ENCODE measurements at regions not wholly inside any gene's neighbourhood (a gene's known extent, or its start where the extent isn't known, plus 50 kb on each side); places are given as distances from the start of the nearest gene placed in this dataset.
"Not testable (repeated sequence)": the region's sequence is repeated elsewhere in the genome, so short reads cannot be mapped to it uniquely, and the experiment has no call there.

DNA sequence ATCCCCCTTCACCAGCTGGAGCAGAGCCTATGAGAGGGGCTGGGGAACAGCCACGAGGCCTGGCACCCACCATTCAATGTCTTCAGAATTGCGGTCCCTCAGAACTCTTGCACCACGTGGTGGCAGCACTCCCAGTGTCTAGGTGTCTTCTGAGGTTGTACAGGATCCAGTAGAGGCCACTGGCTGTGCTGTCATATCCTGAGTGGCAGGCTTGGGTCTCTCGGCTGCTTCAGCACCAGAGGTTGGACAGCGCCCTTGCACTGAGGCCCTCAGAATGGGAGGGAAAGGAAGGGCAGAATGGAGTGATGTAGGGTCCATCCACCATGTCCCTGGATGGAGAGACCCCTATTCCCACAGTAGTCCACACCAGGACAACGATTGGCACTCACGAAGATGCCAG is 112.0 kb upstream of the TEKT4 start:
- Histone ChIP-seq H3K4me1 (ENCODE audit: insufficient read depth, low read length) (no peaks in the 10 kb centered on the region), H3K36me3 (ENCODE audit: low read depth, low read length) (no peaks in the 10 kb centered on the region), H3K79me2 (ENCODE audit: low read length) (no peaks in the 10 kb centered on the region), H3K27me3 (ENCODE audit: low read length) (no peaks in the 10 kb centered on the region), H3F3A (ENCODE audit: low read length, unreplicated experiment) (no peaks in the 10 kb centered on the region), H3K27ac (ENCODE audit: low read length) (no peak overlapping the region), H3K4me3 (ENCODE audit: low read length) (no peak overlapping the region), H2AFZ (ENCODE audit: low read length) (no peak overlapping the region), H4K20me1 (ENCODE audit: low read length) (no peaks in the 10 kb centered on the region), H3K4me2 (ENCODE audit: low read length) (no peak overlapping the region), H3K9me2 (replicated peaks; ENCODE audit: low read length) (no peaks in the 10 kb centered on the region), H3K9ac (ENCODE audit: low read length) (no peak overlapping the region), H3K9me3 (ENCODE audit: low read length) (no peaks in the 10 kb centered on the region)
- BruUV-seq (replicated peaks) = no TSS peak
- ChIA-PET CTCF (no interaction called here), POLR2A (ENCODE audit: unreplicated experiment) (no interaction called here)
- DNase-seq (peak; percentile 56), ATAC-seq (no peak)
- no peak for TF ChIP-seq EZH2 (IDR thresholded peaks at IDR 0.05; ENCODE audit: low read length, unreplicated experiment)
- TF ChIP-seq, protein P1, sequence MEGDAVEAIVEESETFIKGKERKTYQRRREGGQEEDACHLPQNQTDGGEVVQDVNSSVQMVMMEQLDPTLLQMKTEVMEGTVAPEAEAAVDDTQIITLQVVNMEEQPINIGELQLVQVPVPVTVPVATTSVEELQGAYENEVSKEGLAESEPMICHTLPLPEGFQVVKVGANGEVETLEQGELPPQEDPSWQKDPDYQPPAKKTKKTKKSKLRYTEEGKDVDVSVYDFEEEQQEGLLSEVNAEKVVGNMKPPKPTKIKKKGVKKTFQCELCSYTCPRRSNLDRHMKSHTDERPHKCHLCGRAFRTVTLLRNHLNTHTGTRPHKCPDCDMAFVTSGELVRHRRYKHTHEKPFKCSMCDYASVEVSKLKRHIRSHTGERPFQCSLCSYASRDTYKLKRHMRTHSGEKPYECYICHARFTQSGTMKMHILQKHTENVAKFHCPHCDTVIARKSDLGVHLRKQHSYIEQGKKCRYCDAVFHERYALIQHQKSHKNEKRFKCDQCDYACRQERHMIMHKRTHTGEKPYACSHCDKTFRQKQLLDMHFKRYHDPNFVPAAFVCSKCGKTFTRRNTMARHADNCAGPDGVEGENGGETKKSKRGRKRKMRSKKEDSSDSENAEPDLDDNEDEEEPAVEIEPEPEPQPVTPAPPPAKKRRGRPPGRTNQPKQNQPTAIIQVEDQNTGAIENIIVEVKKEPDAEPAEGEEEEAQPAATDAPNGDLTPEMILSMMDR (conservative IDR thresholded peaks at IDR 0.05; ENCODE audit: low read depth, low read length) = peak; percentile 18; the same call in 1 of the 2 replicates
- TF ChIP-seq EZH2phosphoT487 (IDR thresholded peaks at IDR 0.05; ENCODE audit: borderline replicate concordance, low read length) = no peak
- intact Hi-C loops (cut with micrococcal nuclease) = no loop called here

GRCh38 chr2:94762600-94762999 is 108.6 kb upstream of the TEKT4 start:
- no peak for TF ChIP-seq EZH2 (IDR thresholded peaks at IDR 0.05; ENCODE audit: low read length, unreplicated experiment)
- ChIA-PET POLR2A (ENCODE audit: unreplicated experiment) (no interaction called here), CTCF (no interaction called here)
- no peak overlapping the region for H3K4me3 ChIP-seq (ENCODE audit: low read length)
- H3K36me3 ChIP-seq (ENCODE audit: low read depth, low read length) = no peaks in the 10 kb centered on the region
- H3K4me1 ChIP-seq (ENCODE audit: insufficient read depth, low read length) = no peaks in the 10 kb centered on the region
- no peaks in the 10 kb centered on the region for H3K9me3 ChIP-seq (ENCODE audit: low read length)
- ATAC-seq (no peak), DNase-seq (peak; percentile 34)
- intact Hi-C loops (cut with micrococcal nuclease) = no loop called here
- no peaks in the 10 kb centered on the region for H3F3A ChIP-seq (ENCODE audit: low read length, unreplicated experiment)
- H4K20me1 ChIP-seq (ENCODE audit: low read length) = no peaks in the 10 kb centered on the region
- no peak overlapping the region for H3K27ac ChIP-seq (ENCODE audit: low read length)
- BruUV-seq (replicated peaks) = no TSS peak
- no peak overlapping the region for H3K4me2 ChIP-seq (ENCODE audit: low read length)
- no peak overlapping the region for H3K9ac ChIP-seq (ENCODE audit: low read length)
- peaks cover 8% of the 10 kb centered on the region for H3K27me3 ChIP-seq (ENCODE audit: low read length)
- no peaks in the 10 kb centered on the region for H3K79me2 ChIP-seq (ENCODE audit: low read length)
- H2AFZ ChIP-seq (ENCODE audit: low read length) = no peak overlapping the region
- H3K9me2 ChIP-seq (replicated peaks; ENCODE audit: low read length) = no peaks in the 10 kb centered on the region

GRCh38 chr2:94763318-94763717 is 107.9 kb upstream of the TEKT4 start:
- BruUV-seq (replicated peaks) = no TSS peak
- CTCF ChIA-PET = no interaction called here
- DNase-seq (no peak), ATAC-seq (no peak)
- H3K79me2 ChIP-seq (ENCODE audit: low read length) = no peaks in the 10 kb centered on the region
- intact Hi-C loops (cut with micrococcal nuclease) = no loop called here
- no peak overlapping the region for H3K4me3 ChIP-seq (ENCODE audit: low read length)
- H3F3A ChIP-seq (ENCODE audit: low read length, unreplicated experiment) = no peaks in the 10 kb centered on the region
- H4K20me1 ChIP-seq (ENCODE audit: low read length) = no peaks in the 10 kb centered on the region
- no peak overlapping the region for H3K27ac ChIP-seq (ENCODE audit: low read length)
- no peak overlapping the region for H3K9ac ChIP-seq (ENCODE audit: low read length)
- H3K4me2 ChIP-seq (ENCODE audit: low read length) = no peak overlapping the region
- H3K9me2 ChIP-seq (replicated peaks; ENCODE audit: low read length) = no peaks in the 10 kb centered on the region
- no peak overlapping the region for H2AFZ ChIP-seq (ENCODE audit: low read length)
- POLR2A ChIA-PET (ENCODE audit: unreplicated experiment) = no interaction called here
- no peaks in the 10 kb centered on the region for H3K36me3 ChIP-seq (ENCODE audit: low read depth, low read length)
- no peaks in the 10 kb centered on the region for H3K4me1 ChIP-seq (ENCODE audit: insufficient read depth, low read length)
- TF ChIP-seq EZH2 (IDR thresholded peaks at IDR 0.05; ENCODE audit: low read length, unreplicated experiment) (no peak), EZH2phosphoT487 (IDR thresholded peaks at IDR 0.05; ENCODE audit: borderline replicate concordance, low read length) (no peak)
- TF ChIP-seq, protein P1 (conservative IDR thresholded peaks at IDR 0.05; ENCODE audit: low read depth, low read length) = no peak
- H3K27me3 ChIP-seq (ENCODE audit: low read length) = peaks cover 8% of the 10 kb centered on the region
- H3K9me3 ChIP-seq (ENCODE audit: low read length) = no peaks in the 10 kb centered on the region

- POLR2A ChIA-PET (ENCODE audit: unreplicated experiment); CTCF ChIA-PET; H3K9ac ChIP-seq (ENCODE audit: low read length); H2AFZ ChIP-seq (ENCODE audit: low read length); ATAC-seq; H3K79me2 ChIP-seq (ENCODE audit: low read length); H3K27ac ChIP-seq (ENCODE audit: low read length); H3K4me2 ChIP-seq (ENCODE audit: low read length); intact Hi-C loops (cut with micrococcal nuclease); H3K27me3 ChIP-seq (ENCODE audit: low read length); BruUV-seq (replicated peaks); H3F3A ChIP-seq (ENCODE audit: low read length, unreplicated experiment); DNase-seq; H3K4me3 ChIP-seq (ENCODE audit: low read length); H3K4me1 ChIP-seq (ENCODE audit: insufficient read depth, low read length); H4K20me1 ChIP-seq (ENCODE audit: low read length); H3K9me3 ChIP-seq (ENCODE audit: low read length); H3K9me2 ChIP-seq (replicated peaks; ENCODE audit: low read length); H3K36me3 ChIP-seq (ENCODE audit: low read depth, low read length): not testable (repeated sequence)
Observed at GRCh38 chr2:94764331-94764730, 106.9 kb upstream of the TEKT4 start.
